H9 (cell line): ENCODE measurements at regions not wholly inside any gene's neighbourhood (a gene's known extent, or its start where the extent isn't known, plus 50 kb on each side); places are given as distances from the start of the nearest gene placed in this dataset.

Source experiments
- DNase-seq: peaks from one replicate; pipeline ENCODE4 v3.0.0-alpha.2; 2017
- H2AFZ ChIP-seq: one replicate; pipeline ENCODE4 v1.6.1; 2013; ENCODE audit warnings: mild to moderate bottlenecking, low read length, control low read depth, moderate library complexity
- H2AK5ac ChIP-seq: 2 replicates; pipeline ENCODE4 v1.6.1; 2013; ENCODE audit warnings: low read length, control low read depth, mixed read lengths; ENCODE audit not compliant: insufficient read length
- H2BK120ac ChIP-seq: one replicate; pipeline ENCODE4 v1.6.1; 2013; ENCODE audit warnings: low read depth, mild to moderate bottlenecking, low read length, control low read depth, inconsistent platforms; ENCODE audit not compliant: poor library complexity, severe bottlenecking
- H2BK12ac ChIP-seq: 2 replicates; pipeline ENCODE4 v1.6.1; 2013; ENCODE audit warnings: low read length, control low read depth, mixed read lengths, low read depth; ENCODE audit not compliant: insufficient read length
- H2BK15ac ChIP-seq: 2 replicates; pipeline ENCODE4 v1.6.1; 2013; ENCODE audit warnings: low read depth, low read length, control low read depth
- H2BK20ac ChIP-seq: one replicate; pipeline ENCODE4 v1.6.1; 2013; ENCODE audit warnings: low read depth, mild to moderate bottlenecking, low read length, control low read depth, inconsistent platforms; ENCODE audit not compliant: poor library complexity, severe bottlenecking
- H2BK5ac ChIP-seq: 2 replicates; pipeline ENCODE4 v1.6.1; 2013; ENCODE audit warnings: low read length, control low read depth, mixed read lengths; ENCODE audit not compliant: insufficient read length
- H3K14ac ChIP-seq: 2 replicates; pipeline ENCODE4 v1.6.1; 2013; ENCODE audit warnings: low read length, control low read depth; ENCODE audit not compliant: insufficient read depth
- H3K18ac ChIP-seq: 2 replicates; pipeline ENCODE4 v1.6.1; 2013; ENCODE audit warnings: low read depth, mild to moderate bottlenecking, mixed read lengths, low read length, control low read depth; ENCODE audit not compliant: insufficient read length
- H3K23ac ChIP-seq: 2 replicates; pipeline ENCODE4 v1.6.1; 2013; ENCODE audit warnings: low read length, control low read depth, mixed read lengths, low read depth; ENCODE audit not compliant: insufficient read length
- H3K23me2 ChIP-seq: 2 replicates; pipeline ENCODE4 v1.6.1; 2013; ENCODE audit warnings: low read depth, mild to moderate bottlenecking, mixed read lengths, low read length, control low read depth; ENCODE audit not compliant: insufficient read length, poor library complexity, severe bottlenecking
- H3K27ac ChIP-seq: 2 replicates; pipeline ENCODE4 v1.5.1; 2013; ENCODE audit warnings: low read length, control low read depth, mixed read lengths, low read depth; ENCODE audit not compliant: insufficient read length
- H3K27me3 ChIP-seq: 2 replicates; pipeline ENCODE4 v1.6.1; 2013; ENCODE audit warnings: low read length, control low read depth, inconsistent platforms; ENCODE audit not compliant: insufficient read depth
- H3K4ac ChIP-seq: 2 replicates; pipeline ENCODE4 v1.6.1; 2013; ENCODE audit warnings: low read depth, mild to moderate bottlenecking, control low read depth, inconsistent platforms, low read length, moderate library complexity
- H3K4me1 ChIP-seq: 2 replicates; pipeline ENCODE4 v1.6.1; 2013; ENCODE audit warnings: low read length, control low read depth, inconsistent platforms; ENCODE audit not compliant: insufficient read depth
- H3K4me2 ChIP-seq: 2 replicates; pipeline ENCODE4 v1.6.1; 2013; ENCODE audit warnings: low read length, control low read depth, mixed read lengths; ENCODE audit not compliant: insufficient read length, insufficient read depth
- H3K56ac ChIP-seq: 2 replicates; pipeline ENCODE4 v1.6.1; 2013; ENCODE audit warnings: low read depth, mild to moderate bottlenecking, mixed read lengths, low read length, control low read depth; ENCODE audit not compliant: insufficient read length
- H3K79me1 ChIP-seq: 2 replicates; pipeline ENCODE4 v1.6.1; 2013; ENCODE audit warnings: low read depth, mild to moderate bottlenecking, moderate library complexity, low read length, control low read depth, inconsistent platforms; ENCODE audit not compliant: insufficient read depth, poor library complexity, severe bottlenecking
- H3K79me2 ChIP-seq: 2 replicates; pipeline ENCODE4 v1.6.1; 2013; ENCODE audit warnings: low read length, control low read depth, inconsistent platforms; ENCODE audit not compliant: insufficient read depth
- H3K9ac ChIP-seq: 2 replicates; pipeline ENCODE4 v1.6.1; 2013; ENCODE audit warnings: low read length, control low read depth, mixed read lengths; ENCODE audit not compliant: insufficient read length; ENCODE audit errors: extremely low read depth
- H3K9me3 ChIP-seq: one replicate; pipeline ENCODE4 v1.6.1; 2013; ENCODE audit warnings: low read depth, low read length, inconsistent platforms; ENCODE audit not compliant: control insufficient read depth
- H3T11ph ChIP-seq: one replicate; pipeline ENCODE4 v1.6.1; 2013; ENCODE audit warnings: mild to moderate bottlenecking, low read length, control low read depth, inconsistent platforms
- H4K20me1 ChIP-seq: one replicate; pipeline ENCODE4 v1.6.1; 2013; ENCODE audit not compliant: control insufficient read depth, insufficient read length, insufficient read depth
- H4K5ac ChIP-seq: 2 replicates; pipeline ENCODE4 v1.6.1; 2013; ENCODE audit warnings: low read depth, mild to moderate bottlenecking, mixed read lengths, low read length, control low read depth; ENCODE audit not compliant: insufficient read length
- H4K8ac ChIP-seq: replicated peaks from 2 replicates; pipeline ENCODE4 v1.6.1; 2013; ENCODE audit warnings: low read length, control low read depth, mixed read lengths, low read depth; ENCODE audit not compliant: insufficient read length
- H4K91ac ChIP-seq: 2 replicates; pipeline ENCODE4 v1.6.1; 2013; ENCODE audit warnings: low read depth, mild to moderate bottlenecking, moderate library complexity, mixed read lengths, low read length, control low read depth; ENCODE audit not compliant: insufficient read length
- H3K27ac Mint-ChIP-seq, 3 experiments: 2 replicates in 2 of 3; 3 replicates in 1 of 3; pipeline ENCODE4 v1.8.0; 2020 to 2021; ENCODE audit warnings: mixed read lengths in 3 of 3, mild to moderate bottlenecking in 1 of 3, moderate library complexity in 1 of 3
- H3K27me3 Mint-ChIP-seq: 2 replicates; pipeline ENCODE4 v1.8.0; 2021; ENCODE audit warnings: low read depth, mild to moderate bottlenecking, moderate library complexity, mixed read lengths
- H3K36me3 Mint-ChIP-seq, 3 experiments: 2 replicates in 2 of 3; 3 replicates in 1 of 3; pipeline ENCODE4 v1.8.0; 2020 to 2021; ENCODE audit warnings: low read depth in 3 of 3, mixed read lengths in 3 of 3; ENCODE audit not compliant: insufficient read depth in 1 of 3
- H3K4me1 Mint-ChIP-seq, 2 experiments: 2 replicates each; pipeline ENCODE4 v1.8.0; 2020; ENCODE audit warnings: mixed read lengths in 2 of 2
- H3K4me3 Mint-ChIP-seq, 2 experiments: 2 replicates in 1 of 2; 3 replicates in 1 of 2; pipeline ENCODE4 v1.8.0; 2020 to 2021; ENCODE audit warnings: mild to moderate bottlenecking in 2 of 2, mixed read lengths in 2 of 2, moderate library complexity in 1 of 2
- H3K9me3 Mint-ChIP-seq, 2 experiments: 2 replicates in 1 of 2; 3 replicates in 1 of 2; pipeline ENCODE4 v1.8.0; 2020; ENCODE audit warnings: mild to moderate bottlenecking in 2 of 2, mixed read lengths in 2 of 2, moderate library complexity in 1 of 2
- WGBS: extraction: QIAGEN DNeasy Blood & Tissue Kit; methylation state at CpG from one replicate; pipeline ENCODE4 v1.1.7; 2013; ENCODE audit warnings: missing lambda C conversion rate, low lambda C conversion rate, mixed read lengths; ENCODE audit not compliant: insufficient read length; ENCODE audit errors: extremely low coverage; 5-methylcytosine and 5-hydroxymethylcytosine counted together
- TF ChIP-seq, protein P1 (sequence below): fragments of 200-600 bp; sonication (generic); conservative IDR thresholded peaks from 3 replicates; pipeline ENCODE4 v1.8.0; 2021; ENCODE audit warnings: antibody characterized with exemption, mild to moderate bottlenecking

DNA sequence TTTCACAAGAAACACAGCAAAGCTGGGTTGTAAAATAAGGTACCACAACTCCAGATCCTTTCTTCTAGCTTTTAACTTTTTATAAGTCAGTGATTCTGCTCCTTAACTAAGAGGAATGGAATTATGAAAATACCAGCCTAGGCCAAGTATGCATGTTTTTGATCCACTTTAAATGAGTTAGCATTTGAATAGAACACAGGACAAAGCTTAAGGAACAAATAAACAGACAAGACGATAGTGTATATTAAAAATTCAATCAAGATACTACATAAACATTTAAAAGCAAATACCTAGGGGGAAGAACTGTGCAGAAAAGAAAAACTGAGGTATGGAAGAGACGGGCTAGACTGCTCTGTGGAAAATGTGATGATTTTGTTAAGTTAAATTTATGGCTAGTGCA lies 200.7 kb downstream of the LURAP1L start:
- Mint-ChIP-seq H3K4me1 (peaks cover 3 to 4% of the 10 kb centered on the region in 2 experiments; a peak in 2 of 4 replicates), H3K36me3 (no peaks in the 10 kb centered on the region; a peak in 1 of 7 replicates), H3K27me3 (no peaks in the 10 kb centered on the region), H3K9me3 (no peaks in the 10 kb centered on the region), H3K4me3 (no peak overlapping the region), H3K27ac (peak overlapping the region in 1 of 3 experiments; percentile 0; a peak in 1 of 7 replicates)
- H4K20me1 ChIP-seq, result no peaks in the 10 kb centered on the region
- no peak overlapping the region for H2BK15ac ChIP-seq
- H4K91ac ChIP-seq, result no peak overlapping the region
- DNase-seq, result no peak
- TF ChIP-seq, protein P1, sequence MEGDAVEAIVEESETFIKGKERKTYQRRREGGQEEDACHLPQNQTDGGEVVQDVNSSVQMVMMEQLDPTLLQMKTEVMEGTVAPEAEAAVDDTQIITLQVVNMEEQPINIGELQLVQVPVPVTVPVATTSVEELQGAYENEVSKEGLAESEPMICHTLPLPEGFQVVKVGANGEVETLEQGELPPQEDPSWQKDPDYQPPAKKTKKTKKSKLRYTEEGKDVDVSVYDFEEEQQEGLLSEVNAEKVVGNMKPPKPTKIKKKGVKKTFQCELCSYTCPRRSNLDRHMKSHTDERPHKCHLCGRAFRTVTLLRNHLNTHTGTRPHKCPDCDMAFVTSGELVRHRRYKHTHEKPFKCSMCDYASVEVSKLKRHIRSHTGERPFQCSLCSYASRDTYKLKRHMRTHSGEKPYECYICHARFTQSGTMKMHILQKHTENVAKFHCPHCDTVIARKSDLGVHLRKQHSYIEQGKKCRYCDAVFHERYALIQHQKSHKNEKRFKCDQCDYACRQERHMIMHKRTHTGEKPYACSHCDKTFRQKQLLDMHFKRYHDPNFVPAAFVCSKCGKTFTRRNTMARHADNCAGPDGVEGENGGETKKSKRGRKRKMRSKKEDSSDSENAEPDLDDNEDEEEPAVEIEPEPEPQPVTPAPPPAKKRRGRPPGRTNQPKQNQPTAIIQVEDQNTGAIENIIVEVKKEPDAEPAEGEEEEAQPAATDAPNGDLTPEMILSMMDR, result no peak
- no peak overlapping the region for H2AK5ac ChIP-seq
- H3K27me3 ChIP-seq, result no peaks in the 10 kb centered on the region
- no CpG with 5 or more reads among the region's 2 CpGs for WGBS
- no peak overlapping the region for H3K56ac ChIP-seq
- no peak overlapping the region for H3K9ac ChIP-seq
- H3K14ac ChIP-seq, result no peak overlapping the region
- H3K27ac ChIP-seq, result no peak overlapping the region
- no peaks in the 10 kb centered on the region for H3K79me1 ChIP-seq
- no peak overlapping the region for H4K5ac ChIP-seq
- no peaks in the 10 kb centered on the region for H3K79me2 ChIP-seq
- H2BK5ac ChIP-seq, result no peak overlapping the region
- no peak overlapping the region for H2BK120ac ChIP-seq
- no peaks in the 10 kb centered on the region for H3K9me3 ChIP-seq
- no peaks in the 10 kb centered on the region for H3K23me2 ChIP-seq
- no peak overlapping the region for H3K4ac ChIP-seq
- H3K23ac ChIP-seq, result no peak overlapping the region
- no peak overlapping the region for H2BK12ac ChIP-seq
- H2BK20ac ChIP-seq, result no peak overlapping the region
- no peak overlapping the region for H4K8ac ChIP-seq
- no peak overlapping the region for H3K18ac ChIP-seq
- H3K4me1 ChIP-seq, result no peaks in the 10 kb centered on the region
- H3T11ph ChIP-seq, result no peak overlapping the region
- no peak overlapping the region for H3K4me2 ChIP-seq
- no peak overlapping the region for H2AFZ ChIP-seq
